GM18951 (cell line): ENCODE measurements at regions not wholly inside any gene's neighbourhood (a gene's known extent, or its start where the extent isn't known, plus 50 kb on each side); places are given as distances from the start of the nearest gene placed in this dataset.
"Not testable (repeated sequence)": the region's sequence is repeated elsewhere in the genome, so short reads cannot be mapped to it uniquely, and the experiment has no call there.

Source experiments
- POLR2A ChIP-seq: IDR thresholded peaks from 4 replicates; pipeline ENCODE4 v1.6.1; 2011; ENCODE audit warnings: mild to moderate bottlenecking; ENCODE audit not compliant: insufficient read length, insufficient read depth; ENCODE audit errors: extremely low read depth
- in situ Hi-C: fragments of 300-500 bp; cut with MboI; formaldehyde crosslinking; loops from one replicate; pipeline ENCODE4 v1.12.0; 2022; ENCODE audit warnings: low sequenced_read_pairs, mixed read lengths, inconsistent platforms; ENCODE audit not compliant: unreplicated experiment

- in situ Hi-C loops = no loop called here
- no peak for TF ChIP-seq POLR2A
These were observed 101.6 kb upstream of the SPATA12 start for GRCh38 chr3:56958879-56959278.

DNA sequence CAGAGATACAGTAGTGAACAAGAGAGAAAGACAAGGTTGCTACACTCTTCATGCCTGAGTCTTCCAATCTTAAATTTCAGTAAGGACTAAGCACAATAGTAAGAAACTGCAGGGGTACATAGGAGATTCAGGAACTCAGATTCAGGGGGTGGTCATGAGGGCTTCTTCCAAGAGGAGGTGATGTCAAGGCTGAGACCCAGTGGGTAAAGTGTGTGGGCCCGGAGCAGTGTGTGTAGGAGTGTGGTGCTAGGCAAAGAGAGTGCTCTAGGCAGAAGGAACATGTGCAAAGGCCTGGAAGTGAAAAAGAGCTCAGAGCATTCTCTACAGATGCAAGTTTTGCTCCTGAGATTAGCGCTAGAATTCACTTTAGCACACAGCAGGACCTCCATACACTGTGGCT is 102.9 kb upstream of the SPATA12 start:
- in situ Hi-C loops = no loop called here

GRCh38 chr3:56956906-56957305 is 103.6 kb upstream of the SPATA12 start:
- in situ Hi-C loops = no loop called here
- TF ChIP-seq POLR2A = no peak

More for the DNA sequence above, 102.9 kb upstream of the SPATA12 start:
- no peak for TF ChIP-seq POLR2A

DNA sequence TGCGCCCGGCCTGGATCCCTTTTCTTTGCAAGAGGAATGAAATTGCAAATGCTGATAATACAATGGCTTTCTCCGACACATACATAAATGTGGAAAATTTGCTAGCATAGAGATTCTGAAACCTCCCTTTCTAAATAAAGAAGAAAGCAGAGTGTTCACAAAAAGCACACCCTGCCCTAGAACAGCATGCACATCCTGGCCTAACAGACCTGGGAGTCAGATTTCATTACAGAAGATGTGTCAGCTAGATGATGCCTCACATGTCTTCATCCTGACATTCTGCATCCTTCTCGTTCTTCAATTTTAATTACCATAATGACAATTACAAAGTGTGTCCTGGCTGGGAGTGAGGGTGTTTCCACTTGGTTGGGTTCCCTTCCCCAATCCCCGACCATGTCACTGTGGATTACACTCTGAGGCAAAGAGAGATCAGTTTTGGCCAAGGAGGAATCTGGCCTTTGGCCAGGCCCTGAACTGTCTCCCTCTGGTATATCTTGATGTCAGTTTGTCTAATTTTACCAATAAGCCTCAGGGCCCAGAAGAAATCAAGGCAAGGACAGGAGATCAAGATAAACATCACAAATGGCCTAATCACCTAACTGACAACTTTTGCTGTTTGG is 104.9 kb upstream of the SPATA12 start:
- no peak for TF ChIP-seq POLR2A
- in situ Hi-C loops = no loop called here

DNA sequence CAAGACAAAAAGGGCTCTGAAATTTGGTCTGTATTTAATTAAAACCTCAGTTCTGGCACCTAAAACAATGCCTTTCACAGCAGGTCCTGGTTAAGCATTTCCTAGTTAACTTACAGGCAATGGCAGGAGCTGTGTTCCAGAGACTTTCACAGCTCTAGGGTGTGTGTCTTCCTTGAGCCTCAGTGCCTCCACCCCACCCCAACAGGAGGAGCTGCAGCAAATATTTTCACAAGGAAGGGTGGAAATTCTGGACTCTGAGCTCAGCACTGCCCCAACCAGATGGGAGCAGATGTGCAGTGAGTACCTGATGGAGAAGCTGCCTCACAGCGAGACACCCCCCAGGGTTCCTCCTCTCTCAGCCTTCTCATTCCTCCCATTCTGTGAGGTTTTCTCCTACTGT is 106.3 kb upstream of the SPATA12 start:
- in situ Hi-C loops = no loop called here

GRCh38 chr3:56952846-56953245 is 107.6 kb upstream of the SPATA12 start:
- in situ Hi-C loops = no loop called here
- no peak for TF ChIP-seq POLR2A

More for the DNA sequence above, 106.3 kb upstream of the SPATA12 start:
- no peak for TF ChIP-seq POLR2A

GRCh38 chr3:56952061-56952460 is 108.4 kb upstream of the SPATA12 start:
- TF ChIP-seq POLR2A = no peak
- in situ Hi-C loops = no loop called here

GRCh38 chr3:56951366-56951765 is 109.1 kb upstream of the SPATA12 start:
- no peak for TF ChIP-seq POLR2A
- in situ Hi-C loops = no loop called here

GRCh38 chr3:56945378-56945777 is 115.1 kb upstream of the SPATA12 start:
- in situ Hi-C loops = not testable (repeated sequence)

GRCh38 chr3:56942523-56942922 is 117.9 kb upstream of the SPATA12 start:
- in situ Hi-C loops = no loop called here

DNA sequence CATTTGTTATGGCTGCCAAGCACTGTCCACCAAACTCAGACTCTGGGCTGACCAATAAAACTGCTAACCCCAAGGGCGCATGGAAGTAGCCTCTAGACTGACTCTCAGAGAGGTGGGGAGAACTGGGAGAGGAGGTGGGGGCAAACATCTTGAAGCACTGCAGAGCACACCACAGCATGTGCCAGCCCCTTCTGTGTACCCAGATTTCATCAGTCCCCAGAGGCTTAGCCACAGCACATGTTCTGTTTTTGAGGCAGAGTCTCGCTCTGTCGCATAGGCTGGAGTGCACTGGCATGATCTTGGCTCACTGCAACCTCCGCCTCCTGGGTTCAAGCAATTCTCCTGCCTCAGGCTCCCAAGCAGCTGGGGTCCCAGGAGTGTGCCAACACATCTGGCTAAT is 119.5 kb upstream of the SPATA12 start:
- in situ Hi-C loops = no loop called here
- no peak for TF ChIP-seq POLR2A

More at GRCh38 chr3:56942523-56942922, 117.9 kb upstream of the SPATA12 start:
- TF ChIP-seq POLR2A = no peak

- no peak for TF ChIP-seq POLR2A
- in situ Hi-C loops = no loop called here
These were observed 120.1 kb upstream of the SPATA12 start for GRCh38 chr3:56940321-56940720.

DNA sequence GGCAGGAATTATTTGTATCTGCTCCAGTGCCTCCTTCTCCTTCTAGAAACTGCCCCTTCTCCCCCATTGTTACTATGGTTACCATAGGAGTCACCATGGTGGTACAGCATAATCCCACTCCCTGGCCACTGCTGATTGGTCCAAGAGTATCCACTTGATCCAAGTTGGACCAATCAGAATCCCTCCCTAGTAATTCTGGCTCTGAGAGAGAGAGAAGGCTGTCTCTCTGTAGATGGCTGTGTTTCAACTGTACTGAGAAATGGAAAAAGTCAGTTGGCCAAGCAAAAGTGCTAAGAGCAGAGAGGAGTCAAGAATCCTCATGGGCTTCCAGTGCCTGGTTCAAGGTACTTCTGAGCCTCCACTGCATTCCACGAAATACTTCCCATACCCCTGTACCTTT is 120.6 kb upstream of the SPATA12 start:
- in situ Hi-C loops = no loop called here
- TF ChIP-seq POLR2A = no peak

DNA sequence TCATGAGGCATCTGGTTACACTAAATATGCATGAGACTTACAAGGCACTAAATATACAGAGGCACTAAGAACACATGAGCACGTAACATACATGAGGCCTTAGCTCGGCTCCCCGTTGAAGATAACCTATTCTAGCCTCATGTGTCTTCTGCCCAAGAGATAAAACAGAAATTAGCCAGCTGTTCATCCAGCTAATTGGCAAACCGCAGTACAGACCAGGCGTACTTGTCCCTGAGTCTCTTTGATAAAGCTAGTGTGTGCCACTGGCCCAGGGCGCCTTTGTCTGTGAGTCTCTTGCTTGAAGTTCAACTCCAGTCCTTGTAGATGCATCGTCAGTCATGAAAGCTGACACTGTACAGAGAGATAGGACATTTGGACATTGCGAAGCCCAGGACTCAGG is 121.9 kb upstream of the SPATA12 start:
- TF ChIP-seq POLR2A = no peak
- in situ Hi-C loops = no loop called here

GRCh38 chr3:56937580-56937979 is 122.9 kb upstream of the SPATA12 start:
- in situ Hi-C loops = no loop called here
- no peak for TF ChIP-seq POLR2A
